GM12878 (cell line): ENCODE measurements at regions not wholly inside any gene's neighbourhood (a gene's known extent, or its start where the extent isn't known, plus 50 kb on each side); places are given as distances from the start of the nearest gene placed in this dataset.

Experiments used
- ATAC-seq: fragments of 200-7000 bp; cut with Tn5 transposase; 3 replicates; pipeline ENCODE4 v1.9.1; 2020; ENCODE audit warnings: mild to moderate bottlenecking, moderate library complexity
- BruUV-seq: library from RNA; stranded (reverse); fragments of 400-500 nt; replicated peaks from 2 replicates; lab custom pipeline; 2021; lab: Mats Ljungman, UMichigan
- CTCF ChIA-PET: fragments of 300-600 bp; sonication (Branson Sonifier 250); formaldehyde crosslinking; extraction: SDS; loops from one replicate; lab custom pipeline; 2021; ENCODE audit warnings: inconsistent platforms; lab: Yijun Ruan, JAX
- POLR2A ChIA-PET: fragments of 350-600 bp; formaldehyde crosslinking; extraction: SDS; loops from one replicate; lab custom pipeline; 2021; ENCODE audit warnings: inconsistent platforms; lab: Charles Lee
- RAD21 ChIA-PET: fragments of 300-600 bp; sonication (Branson Sonifier 250); formaldehyde crosslinking; loops from one replicate; lab custom pipeline; 2023; ENCODE audit warnings: antibody characterized with exemption; ENCODE audit not compliant: unreplicated experiment; lab: Charles Lee
- SMC1A ChIA-PET: fragments of 300-600 bp; sonication (Branson Sonifier 250); formaldehyde crosslinking; loops from one replicate; lab custom pipeline; 2023; ENCODE audit not compliant: unreplicated experiment, uncharacterized antibody; lab: Charles Lee
- DNase-seq: peaks from one replicate; pipeline ENCODE4 v3.0.0-alpha.2; 2011; ENCODE audit warnings: low read depth, low spot score
- FAIRE-seq: peaks from 3 replicates; lab custom pipeline; 2011; peaks lifted over from hg19 to GRCh38; lab: Jason Lieb, UNC
- H2AFZ ChIP-seq: 2 replicates; pipeline ENCODE4 v1.6.0; 2011; ENCODE audit warnings: low read depth, low read length, control low read depth; ENCODE audit not compliant: control insufficient read depth
- H3K27ac ChIP-seq: 2 replicates; pipeline ENCODE4 v1.5.1; 2011; ENCODE audit warnings: control low read depth; ENCODE audit not compliant: control insufficient read depth, insufficient read depth
- H3K27me3 ChIP-seq, 2 experiments: replicated peaks in 1 of 2; 2 replicates each; pipeline versions ENCODE4 v1.6.0 to v1.6.1; 2011; ENCODE audit warnings: low read length in 1 of 2; ENCODE audit not compliant: control insufficient read depth in 2 of 2, insufficient read depth in 2 of 2
- H3K36me3 ChIP-seq, 2 experiments: 2 replicates each; pipeline ENCODE4 v1.5.1; 2011; ENCODE audit warnings: low read length in 1 of 2; ENCODE audit not compliant: control insufficient read depth in 2 of 2, insufficient read depth in 2 of 2
- H3K4me1 ChIP-seq: 2 replicates; pipeline ENCODE4 v1.6.1; 2011; ENCODE audit warnings: mild to moderate bottlenecking, low read length, moderate library complexity, mixed read lengths; ENCODE audit not compliant: control insufficient read depth, insufficient read depth
- H3K4me2 ChIP-seq: 2 replicates; pipeline ENCODE4 v1.6.0; 2011; ENCODE audit warnings: control low read depth; ENCODE audit not compliant: control insufficient read depth, insufficient read depth
- H3K4me3 ChIP-seq: fragments of 200-600 bp; sonication (generic); 2 replicates; pipeline ENCODE4 v1.5.1; 2016
- H3K79me2 ChIP-seq: 2 replicates; pipeline ENCODE4 v1.6.0; 2011; ENCODE audit warnings: low read length; ENCODE audit not compliant: control insufficient read depth, insufficient read depth
- H3K9ac ChIP-seq: 2 replicates; pipeline ENCODE4 v1.8.0; 2011; ENCODE audit warnings: low read length, control low read depth, mixed read lengths; ENCODE audit not compliant: control insufficient read depth, insufficient read depth
- H3K9me3 ChIP-seq: replicated peaks from 3 replicates; pipeline ENCODE4 v1.5.1; 2011; ENCODE audit warnings: mild to moderate bottlenecking, low read length; ENCODE audit not compliant: control insufficient read depth, insufficient read depth
- H4K20me1 ChIP-seq: 2 replicates; pipeline ENCODE4 v1.6.0; 2011; ENCODE audit not compliant: control insufficient read depth, insufficient read depth
- BMI1 ChIP-seq: fragments of 450-650 bp; IDR thresholded peaks from 2 replicates; pipeline ENCODE4 v1.6.1; 2016; ENCODE audit warnings: mild to moderate bottlenecking, moderate library complexity, borderline replicate concordance
- HDGF ChIP-seq: fragments of 450-650 bp; IDR thresholded peaks from 2 replicates; pipeline ENCODE4 v1.6.1; 2016; ENCODE audit warnings: antibody characterized with exemption
- NR2C2 ChIP-seq: IDR thresholded peaks from 2 replicates; pipeline ENCODE4 v1.6.1; 2011; ENCODE audit warnings: borderline replicate concordance, low read depth; ENCODE audit not compliant: control insufficient read depth, insufficient read length
- TCF12 ChIP-seq: IDR thresholded peaks from 2 replicates; pipeline ENCODE4 v1.6.1; 2011; ENCODE audit warnings: low read depth, mild to moderate bottlenecking, low read length
- YY1 ChIP-seq: IDR thresholded peaks from 2 replicates; pipeline ENCODE4 v1.6.1; 2011; ENCODE audit warnings: low read depth, mild to moderate bottlenecking, low read length
- ZBED1 ChIP-seq: IDR thresholded peaks from 2 replicates; pipeline ENCODE4 v1.6.1; 2016; ENCODE audit warnings: borderline replicate concordance
- ZNF622 ChIP-seq: fragments of 450-650 bp; IDR thresholded peaks from 2 replicates; pipeline ENCODE4 v1.6.1; 2017; ENCODE audit warnings: mild to moderate bottlenecking, inconsistent platforms
- WGBS: methylation state at CpG from one replicate; pipeline ENCODE4 v1.1.6; 2016; ENCODE audit warnings: low lambda C conversion rate; ENCODE audit not compliant: insufficient replicate concordance, insufficient coverage; ENCODE audit errors: missing lambda C conversion rate; 5-methylcytosine and 5-hydroxymethylcytosine counted together
- in situ Hi-C: fragments of 300-500 bp; cut with MboI; formaldehyde crosslinking; loops from 9 replicates; pipeline ENCODE4 v1.14.3; 2018; ENCODE audit warnings: mixed read lengths
- intact Hi-C: fragments of 100-400 bp; cut with micrococcal nuclease; formaldehyde crosslinking; loops from one replicate; pipeline ENCODE4 v1.14.2; 2022; ENCODE audit not compliant: unreplicated experiment
- TF ChIP-seq, protein P1 (sequence below): fragments of 450-650 bp; IDR thresholded peaks from 2 replicates; pipeline ENCODE4 v1.6.1; 2017; ENCODE audit warnings: mild to moderate bottlenecking
- TF ChIP-seq, protein P2 (sequence below): fragments of 450-650 bp; formaldehyde crosslinking; IDR thresholded peaks from 2 replicates; pipeline ENCODE4 v1.4.0; 2020; ENCODE audit warnings: mild to moderate bottlenecking, moderate library complexity
- TF ChIP-seq, protein P3 (sequence below): IDR thresholded peaks from 2 replicates; pipeline ENCODE4 v1.6.1; 2012; ENCODE audit warnings: mild to moderate bottlenecking, low read depth, low read length

DNA sequence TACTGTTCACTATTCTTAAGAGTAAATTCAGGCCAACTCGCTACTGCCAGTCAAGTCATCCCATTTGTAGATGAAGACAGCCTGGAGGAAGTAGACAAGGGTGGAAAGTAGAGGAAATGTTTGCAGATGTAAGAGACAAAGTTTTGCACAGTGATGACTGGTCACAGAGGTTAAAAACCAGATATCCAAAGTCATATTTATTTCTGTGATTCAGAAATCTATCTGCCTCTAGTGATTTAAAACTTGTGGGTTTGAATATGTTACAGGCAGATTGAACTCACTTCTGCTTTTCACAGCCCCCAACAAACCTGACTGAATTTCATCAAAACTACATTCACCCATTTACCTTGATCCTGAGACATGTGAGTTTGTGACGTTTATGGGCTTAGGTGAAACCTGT is 484.7 kb upstream of the C1orf87 start:
- FAIRE-seq = no peak
- TF ChIP-seq NR2C2 = no peak
- H3K36me3 ChIP-seq = no peaks in the 10 kb centered on the region
- BruUV-seq = no TSS peak
- no peaks in the 10 kb centered on the region for H4K20me1 ChIP-seq
- POLR2A ChIA-PET = no interaction called here
- in situ Hi-C loops = no loop called here
- intact Hi-C loops = no loop called here
- no peak overlapping the region for H2AFZ ChIP-seq
- 0% methylated on average over 2 of the region's 2 CpGs for WGBS
- H3K4me2 ChIP-seq = no peak overlapping the region
- SMC1A ChIA-PET = no interaction called here
- H3K79me2 ChIP-seq = no peaks in the 10 kb centered on the region
- no peaks in the 10 kb centered on the region for H3K27me3 ChIP-seq
- RAD21 ChIA-PET = no interaction called here
- ATAC-seq = no peak
- H3K4me1 ChIP-seq = no peaks in the 10 kb centered on the region
- DNase-seq = no peak
- no peak overlapping the region for H3K4me3 ChIP-seq
- CTCF ChIA-PET = no interaction called here
- H3K9me3 ChIP-seq = no peaks in the 10 kb centered on the region
- H3K9ac ChIP-seq = no peak overlapping the region
- H3K27ac ChIP-seq = no peak overlapping the region

DNA sequence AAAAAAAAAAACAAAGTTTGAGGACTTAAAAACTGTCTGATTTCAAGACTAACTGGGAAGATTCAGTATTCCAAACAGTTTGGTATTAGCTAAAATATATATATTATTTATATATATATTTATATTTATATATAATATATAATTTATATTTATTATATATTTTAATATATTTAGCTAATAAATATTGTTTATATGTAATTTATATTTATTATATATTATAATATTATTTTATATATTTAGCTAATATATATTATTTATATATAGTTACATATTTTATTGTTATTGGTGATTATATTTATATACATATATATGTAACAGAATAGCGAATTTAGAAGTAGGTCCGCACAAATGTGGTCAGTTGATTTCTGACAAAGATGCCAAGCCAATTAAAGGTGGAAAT is 480.2 kb upstream of the C1orf87 start:
- TF ChIP-seq ZBED1 (no peak), TCF12 (no peak), BMI1 (no peak), ZNF622 (no peak), YY1 (no peak), HDGF (no peak)
- TF ChIP-seq, protein P1, sequence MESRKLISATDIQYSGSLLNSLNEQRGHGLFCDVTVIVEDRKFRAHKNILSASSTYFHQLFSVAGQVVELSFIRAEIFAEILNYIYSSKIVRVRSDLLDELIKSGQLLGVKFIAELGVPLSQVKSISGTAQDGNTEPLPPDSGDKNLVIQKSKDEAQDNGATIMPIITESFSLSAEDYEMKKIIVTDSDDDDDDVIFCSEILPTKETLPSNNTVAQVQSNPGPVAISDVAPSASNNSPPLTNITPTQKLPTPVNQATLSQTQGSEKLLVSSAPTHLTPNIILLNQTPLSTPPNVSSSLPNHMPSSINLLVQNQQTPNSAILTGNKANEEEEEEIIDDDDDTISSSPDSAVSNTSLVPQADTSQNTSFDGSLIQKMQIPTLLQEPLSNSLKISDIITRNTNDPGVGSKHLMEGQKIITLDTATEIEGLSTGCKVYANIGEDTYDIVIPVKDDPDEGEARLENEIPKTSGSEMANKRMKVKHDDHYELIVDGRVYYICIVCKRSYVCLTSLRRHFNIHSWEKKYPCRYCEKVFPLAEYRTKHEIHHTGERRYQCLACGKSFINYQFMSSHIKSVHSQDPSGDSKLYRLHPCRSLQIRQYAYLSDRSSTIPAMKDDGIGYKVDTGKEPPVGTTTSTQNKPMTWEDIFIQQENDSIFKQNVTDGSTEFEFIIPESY = no peak
- TF ChIP-seq, protein P2, sequence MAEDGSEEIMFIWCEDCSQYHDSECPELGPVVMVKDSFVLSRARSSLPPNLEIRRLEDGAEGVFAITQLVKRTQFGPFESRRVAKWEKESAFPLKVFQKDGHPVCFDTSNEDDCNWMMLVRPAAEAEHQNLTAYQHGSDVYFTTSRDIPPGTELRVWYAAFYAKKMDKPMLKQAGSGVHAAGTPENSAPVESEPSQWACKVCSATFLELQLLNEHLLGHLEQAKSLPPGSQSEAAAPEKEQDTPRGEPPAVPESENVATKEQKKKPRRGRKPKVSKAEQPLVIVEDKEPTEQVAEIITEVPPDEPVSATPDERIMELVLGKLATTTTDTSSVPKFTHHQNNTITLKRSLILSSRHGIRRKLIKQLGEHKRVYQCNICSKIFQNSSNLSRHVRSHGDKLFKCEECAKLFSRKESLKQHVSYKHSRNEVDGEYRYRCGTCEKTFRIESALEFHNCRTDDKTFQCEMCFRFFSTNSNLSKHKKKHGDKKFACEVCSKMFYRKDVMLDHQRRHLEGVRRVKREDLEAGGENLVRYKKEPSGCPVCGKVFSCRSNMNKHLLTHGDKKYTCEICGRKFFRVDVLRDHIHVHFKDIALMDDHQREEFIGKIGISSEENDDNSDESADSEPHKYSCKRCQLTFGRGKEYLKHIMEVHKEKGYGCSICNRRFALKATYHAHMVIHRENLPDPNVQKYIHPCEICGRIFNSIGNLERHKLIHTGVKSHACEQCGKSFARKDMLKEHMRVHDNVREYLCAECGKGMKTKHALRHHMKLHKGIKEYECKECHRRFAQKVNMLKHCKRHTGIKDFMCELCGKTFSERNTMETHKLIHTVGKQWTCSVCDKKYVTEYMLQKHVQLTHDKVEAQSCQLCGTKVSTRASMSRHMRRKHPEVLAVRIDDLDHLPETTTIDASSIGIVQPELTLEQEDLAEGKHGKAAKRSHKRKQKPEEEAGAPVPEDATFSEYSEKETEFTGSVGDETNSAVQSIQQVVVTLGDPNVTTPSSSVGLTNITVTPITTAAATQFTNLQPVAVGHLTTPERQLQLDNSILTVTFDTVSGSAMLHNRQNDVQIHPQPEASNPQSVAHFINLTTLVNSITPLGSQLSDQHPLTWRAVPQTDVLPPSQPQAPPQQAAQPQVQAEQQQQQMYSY (CRISPR knock-in tag) = no peak
- TF ChIP-seq, protein P3, sequence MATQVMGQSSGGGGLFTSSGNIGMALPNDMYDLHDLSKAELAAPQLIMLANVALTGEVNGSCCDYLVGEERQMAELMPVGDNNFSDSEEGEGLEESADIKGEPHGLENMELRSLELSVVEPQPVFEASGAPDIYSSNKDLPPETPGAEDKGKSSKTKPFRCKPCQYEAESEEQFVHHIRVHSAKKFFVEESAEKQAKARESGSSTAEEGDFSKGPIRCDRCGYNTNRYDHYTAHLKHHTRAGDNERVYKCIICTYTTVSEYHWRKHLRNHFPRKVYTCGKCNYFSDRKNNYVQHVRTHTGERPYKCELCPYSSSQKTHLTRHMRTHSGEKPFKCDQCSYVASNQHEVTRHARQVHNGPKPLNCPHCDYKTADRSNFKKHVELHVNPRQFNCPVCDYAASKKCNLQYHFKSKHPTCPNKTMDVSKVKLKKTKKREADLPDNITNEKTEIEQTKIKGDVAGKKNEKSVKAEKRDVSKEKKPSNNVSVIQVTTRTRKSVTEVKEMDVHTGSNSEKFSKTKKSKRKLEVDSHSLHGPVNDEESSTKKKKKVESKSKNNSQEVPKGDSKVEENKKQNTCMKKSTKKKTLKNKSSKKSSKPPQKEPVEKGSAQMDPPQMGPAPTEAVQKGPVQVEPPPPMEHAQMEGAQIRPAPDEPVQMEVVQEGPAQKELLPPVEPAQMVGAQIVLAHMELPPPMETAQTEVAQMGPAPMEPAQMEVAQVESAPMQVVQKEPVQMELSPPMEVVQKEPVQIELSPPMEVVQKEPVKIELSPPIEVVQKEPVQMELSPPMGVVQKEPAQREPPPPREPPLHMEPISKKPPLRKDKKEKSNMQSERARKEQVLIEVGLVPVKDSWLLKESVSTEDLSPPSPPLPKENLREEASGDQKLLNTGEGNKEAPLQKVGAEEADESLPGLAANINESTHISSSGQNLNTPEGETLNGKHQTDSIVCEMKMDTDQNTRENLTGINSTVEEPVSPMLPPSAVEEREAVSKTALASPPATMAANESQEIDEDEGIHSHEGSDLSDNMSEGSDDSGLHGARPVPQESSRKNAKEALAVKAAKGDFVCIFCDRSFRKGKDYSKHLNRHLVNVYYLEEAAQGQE = no peak
- TF ChIP-seq, all 136 proteins: peak for 0
- H3K36me3 ChIP-seq = no peaks in the 10 kb centered on the region
- CTCF ChIA-PET = no interaction called here
- no peak overlapping the region for H3K9ac ChIP-seq
- RAD21 ChIA-PET = no interaction called here
- POLR2A ChIA-PET = no interaction called here
- no TSS peak for BruUV-seq
- H3K27me3 ChIP-seq = no peaks in the 10 kb centered on the region
- H3K79me2 ChIP-seq = no peaks in the 10 kb centered on the region
- SMC1A ChIA-PET = no interaction called here
- intact Hi-C loops (no loop called here), in situ Hi-C loops (no loop called here)
- H3K27ac ChIP-seq = no peak overlapping the region
- H2AFZ ChIP-seq = no peak overlapping the region
- H3K9me3 ChIP-seq = no peaks in the 10 kb centered on the region
- H4K20me1 ChIP-seq = no peaks in the 10 kb centered on the region
- WGBS = 33% methylated on average over 2 of the region's 2 CpGs
- DNase-seq = no peak
- no peak overlapping the region for H3K4me3 ChIP-seq
- no peaks in the 10 kb centered on the region for H3K4me1 ChIP-seq
- no peak overlapping the region for H3K4me2 ChIP-seq
- no peak for FAIRE-seq
- ATAC-seq = no peak
